ENCODE measurements at regions not wholly inside any gene's neighbourhood (a gene's known extent, or its start where the extent isn't known, plus 50 kb on each side); places are given as distances from the start of the nearest gene placed in this dataset.

DNA sequence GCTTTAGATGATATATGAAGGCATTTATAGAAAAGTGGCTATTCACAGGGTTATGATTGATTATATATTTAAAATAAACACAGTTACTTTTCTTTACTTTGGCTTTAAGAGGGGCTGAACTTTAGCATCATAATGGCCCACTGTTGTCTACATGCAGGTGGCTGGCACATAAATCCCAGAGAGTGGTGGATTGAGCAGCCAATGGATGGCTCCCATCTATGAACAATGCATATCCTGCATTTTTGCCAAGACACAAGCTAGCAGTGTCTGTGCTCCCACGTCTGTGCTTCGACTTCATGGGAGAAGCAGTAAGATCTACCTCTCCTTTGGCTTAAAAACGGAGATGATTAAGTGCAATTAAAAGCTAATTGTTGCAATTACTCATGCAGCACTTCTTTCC lies 373.2 kb upstream of the CDH11 start:
- H3K36me3 ChIP-seq (ENCODE audit: control insufficient read depth, insufficient read depth, low read length): no peaks in the 10 kb centered on the region
- H3K27ac ChIP-seq (ENCODE audit: insufficient read depth, low read length, poor library complexity, severe bottlenecking): no peak overlapping the region
- no peaks in the 10 kb centered on the region for H3K27me3 ChIP-seq (replicated peaks; ENCODE audit: control insufficient read depth, insufficient read depth, low read length, poor library complexity, severe bottlenecking)
- no peaks in the 10 kb centered on the region for H3K9me3 ChIP-seq (ENCODE audit: control insufficient read depth, low read length)
- no peak for DNase-seq
- H3K4me1 ChIP-seq (ENCODE audit: control insufficient read depth, insufficient read depth, low read length, poor library complexity, severe bottlenecking): no peaks in the 10 kb centered on the region
- H3K4me3 ChIP-seq (ENCODE audit: insufficient read depth, low read depth, low read length, poor library complexity, severe bottlenecking): no peak overlapping the region

- Histone ChIP-seq H3K27me3 (replicated peaks; ENCODE audit: control insufficient read depth, insufficient read depth, low read length, poor library complexity, severe bottlenecking) (no peaks in the 10 kb centered on the region), H3K27ac (ENCODE audit: insufficient read depth, low read length, poor library complexity, severe bottlenecking) (no peak overlapping the region), H3K9me3 (ENCODE audit: control insufficient read depth, low read length) (no peaks in the 10 kb centered on the region), H3K4me3 (ENCODE audit: insufficient read depth, low read depth, low read length, poor library complexity, severe bottlenecking) (no peak overlapping the region), H3K36me3 (ENCODE audit: control insufficient read depth, insufficient read depth, low read length) (no peaks in the 10 kb centered on the region), H3K4me1 (ENCODE audit: control insufficient read depth, insufficient read depth, low read length, poor library complexity, severe bottlenecking) (no peaks in the 10 kb centered on the region)
- no peak for DNase-seq
Observed at GRCh38 chr16:65494609-65495008, 372.7 kb upstream of the CDH11 start.

- no peak overlapping the region for H3K27ac ChIP-seq (ENCODE audit: insufficient read depth, low read length, poor library complexity, severe bottlenecking)
- DNase-seq: no peak
- H3K9me3 ChIP-seq (ENCODE audit: control insufficient read depth, low read length): no peaks in the 10 kb centered on the region
- no peaks in the 10 kb centered on the region for H3K4me1 ChIP-seq (ENCODE audit: control insufficient read depth, insufficient read depth, low read length, poor library complexity, severe bottlenecking)
- H3K27me3 ChIP-seq (replicated peaks; ENCODE audit: control insufficient read depth, insufficient read depth, low read length, poor library complexity, severe bottlenecking): no peaks in the 10 kb centered on the region
- no peak overlapping the region for H3K4me3 ChIP-seq (ENCODE audit: insufficient read depth, low read depth, low read length, poor library complexity, severe bottlenecking)
- no peaks in the 10 kb centered on the region for H3K36me3 ChIP-seq (ENCODE audit: control insufficient read depth, insufficient read depth, low read length)
Observed at GRCh38 chr16:65494080-65494479, 372.2 kb upstream of the CDH11 start.

- no peak for DNase-seq
- no peaks in the 10 kb centered on the region for H3K27me3 ChIP-seq (replicated peaks; ENCODE audit: control insufficient read depth, insufficient read depth, low read length, poor library complexity, severe bottlenecking)
- no peaks in the 10 kb centered on the region for H3K4me1 ChIP-seq (ENCODE audit: control insufficient read depth, insufficient read depth, low read length, poor library complexity, severe bottlenecking)
- no peak overlapping the region for H3K27ac ChIP-seq (ENCODE audit: insufficient read depth, low read length, poor library complexity, severe bottlenecking)
- no peak overlapping the region for H3K4me3 ChIP-seq (ENCODE audit: insufficient read depth, low read depth, low read length, poor library complexity, severe bottlenecking)
- no peaks in the 10 kb centered on the region for H3K36me3 ChIP-seq (ENCODE audit: control insufficient read depth, insufficient read depth, low read length)
- H3K9me3 ChIP-seq (ENCODE audit: control insufficient read depth, low read length): no peaks in the 10 kb centered on the region
Observed at GRCh38 chr16:65490286-65490685, 368.4 kb upstream of the CDH11 start.

DNA sequence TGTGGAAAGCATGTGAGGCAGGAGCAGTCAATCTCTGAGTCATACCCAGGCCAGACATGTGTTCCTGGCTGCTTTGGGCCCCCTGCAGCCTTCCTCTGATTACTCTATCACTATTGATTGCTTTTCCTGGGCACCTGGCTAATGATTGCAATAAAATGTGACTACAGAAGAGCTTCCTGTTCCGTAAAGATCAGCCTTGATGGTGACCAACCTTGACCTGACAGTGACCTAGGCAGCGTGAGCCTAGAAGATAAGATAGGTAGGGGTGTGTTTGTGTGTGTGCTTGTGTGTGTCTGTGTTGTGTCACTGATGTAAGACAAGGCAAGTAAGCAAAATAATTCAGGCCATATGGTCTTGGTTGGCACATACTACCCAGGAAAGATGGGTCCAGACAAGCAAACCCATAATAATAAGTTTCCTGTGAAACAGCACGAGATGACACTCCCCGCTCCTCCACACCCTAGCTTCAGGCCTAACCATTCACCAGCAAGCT lies 367.7 kb upstream of the CDH11 start:
- H3K4me1 ChIP-seq (ENCODE audit: control insufficient read depth, insufficient read depth, low read length, poor library complexity, severe bottlenecking): no peaks in the 10 kb centered on the region
- no peak overlapping the region for H3K27ac ChIP-seq (ENCODE audit: insufficient read depth, low read length, poor library complexity, severe bottlenecking)

GRCh38 chr16:65487231-65487630 lies 365.4 kb upstream of the CDH11 start:
- Histone ChIP-seq H3K27me3 (replicated peaks; ENCODE audit: control insufficient read depth, insufficient read depth, low read length, poor library complexity, severe bottlenecking) (no peaks in the 10 kb centered on the region), H3K27ac (ENCODE audit: insufficient read depth, low read length, poor library complexity, severe bottlenecking) (no peak overlapping the region), H3K4me1 (ENCODE audit: control insufficient read depth, insufficient read depth, low read length, poor library complexity, severe bottlenecking) (no peaks in the 10 kb centered on the region), H3K4me3 (ENCODE audit: insufficient read depth, low read depth, low read length, poor library complexity, severe bottlenecking) (no peak overlapping the region), H3K36me3 (ENCODE audit: control insufficient read depth, insufficient read depth, low read length) (no peaks in the 10 kb centered on the region), H3K9me3 (ENCODE audit: control insufficient read depth, low read length) (no peaks in the 10 kb centered on the region)
- DNase-seq: no peak

More for the DNA sequence above, 367.7 kb upstream of the CDH11 start:
- no peaks in the 10 kb centered on the region for H3K36me3 ChIP-seq (ENCODE audit: control insufficient read depth, insufficient read depth, low read length)
- no peaks in the 10 kb centered on the region for H3K9me3 ChIP-seq (ENCODE audit: control insufficient read depth, low read length)
- H3K27me3 ChIP-seq (replicated peaks; ENCODE audit: control insufficient read depth, insufficient read depth, low read length, poor library complexity, severe bottlenecking): no peaks in the 10 kb centered on the region
- no peak overlapping the region for H3K4me3 ChIP-seq (ENCODE audit: insufficient read depth, low read depth, low read length, poor library complexity, severe bottlenecking)
- DNase-seq: no peak

- H3K4me3 ChIP-seq (ENCODE audit: insufficient read depth, low read depth, low read length, poor library complexity, severe bottlenecking): no peak overlapping the region
- H3K27ac ChIP-seq (ENCODE audit: insufficient read depth, low read length, poor library complexity, severe bottlenecking): no peak overlapping the region
- DNase-seq: no peak
- H3K9me3 ChIP-seq (ENCODE audit: control insufficient read depth, low read length): no peaks in the 10 kb centered on the region
- no peaks in the 10 kb centered on the region for H3K36me3 ChIP-seq (ENCODE audit: control insufficient read depth, insufficient read depth, low read length)
- H3K27me3 ChIP-seq (replicated peaks; ENCODE audit: control insufficient read depth, insufficient read depth, low read length, poor library complexity, severe bottlenecking): no peaks in the 10 kb centered on the region
- H3K4me1 ChIP-seq (ENCODE audit: control insufficient read depth, insufficient read depth, low read length, poor library complexity, severe bottlenecking): no peaks in the 10 kb centered on the region
Observed at GRCh38 chr16:65481956-65482355, 360.1 kb upstream of the CDH11 start.

DNA sequence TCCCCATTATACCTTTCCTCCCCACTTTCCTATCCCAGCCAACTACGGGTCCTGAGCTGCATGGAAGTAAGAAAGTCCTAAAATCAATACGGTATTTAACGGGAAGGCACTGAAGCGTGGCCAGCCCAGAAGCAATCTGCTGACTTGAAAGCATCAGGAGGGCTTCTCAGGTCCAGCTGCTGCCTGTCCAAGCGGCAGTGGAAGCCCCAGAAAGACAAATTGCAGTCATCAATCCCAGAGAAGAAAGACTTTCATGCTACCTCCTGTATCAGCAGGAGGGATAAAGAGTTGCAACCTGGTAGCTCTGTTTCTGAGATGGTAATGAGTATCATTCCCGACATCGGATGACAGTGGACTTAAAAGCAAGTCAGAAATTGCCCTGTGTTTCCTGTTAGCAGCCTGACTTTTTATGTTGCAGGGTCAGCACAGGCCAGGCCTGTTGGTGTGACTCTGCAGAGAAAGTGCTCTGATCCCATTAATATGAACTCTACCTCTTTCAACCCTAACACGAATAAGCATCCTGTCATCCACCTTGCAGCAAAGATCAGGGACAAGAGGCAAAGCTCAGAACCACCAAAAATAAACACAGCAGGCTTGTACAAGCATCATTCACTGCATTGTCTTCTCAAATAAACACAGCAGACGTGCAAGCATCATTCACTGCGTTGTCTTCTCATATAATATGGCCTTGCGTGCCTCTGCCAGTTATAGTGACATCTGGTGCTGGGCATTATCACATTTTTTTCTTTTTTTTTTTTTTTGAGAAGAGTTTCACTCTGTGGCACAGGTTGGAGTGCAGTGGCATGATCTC lies 358.6 kb upstream of the CDH11 start:
- H3K4me3 ChIP-seq (ENCODE audit: insufficient read depth, low read depth, low read length, poor library complexity, severe bottlenecking): no peak overlapping the region
- no peaks in the 10 kb centered on the region for H3K36me3 ChIP-seq (ENCODE audit: control insufficient read depth, insufficient read depth, low read length)
- no peak overlapping the region for H3K27ac ChIP-seq (ENCODE audit: insufficient read depth, low read length, poor library complexity, severe bottlenecking)

DNA sequence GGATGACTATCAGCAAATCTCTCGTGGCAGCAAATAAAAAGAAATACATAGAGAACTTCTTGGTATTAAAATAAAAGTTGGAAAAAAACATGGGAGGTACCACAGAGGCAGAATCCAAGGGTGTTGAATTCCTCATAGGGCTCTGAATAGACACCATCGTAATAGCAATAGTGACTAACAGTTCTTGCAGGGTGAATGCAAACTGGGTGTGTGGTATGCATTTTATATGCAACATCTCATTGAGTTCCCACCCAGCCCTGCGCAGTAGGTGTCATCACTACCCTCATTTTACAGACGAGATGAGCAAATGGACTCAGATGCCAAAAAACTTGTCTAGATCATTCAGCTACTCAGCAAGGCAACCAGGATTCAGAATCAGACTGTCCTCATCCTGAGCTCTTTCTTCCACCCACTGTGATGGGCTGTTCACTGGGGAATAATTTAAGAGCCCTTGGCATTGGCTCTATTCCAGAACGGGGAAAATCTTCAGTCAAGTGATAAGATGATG lies 354.6 kb upstream of the CDH11 start:
- H3K36me3 ChIP-seq (ENCODE audit: control insufficient read depth, insufficient read depth, low read length): no peaks in the 10 kb centered on the region
- no peaks in the 10 kb centered on the region for H3K27me3 ChIP-seq (replicated peaks; ENCODE audit: control insufficient read depth, insufficient read depth, low read length, poor library complexity, severe bottlenecking)

More for the DNA sequence above, 358.6 kb upstream of the CDH11 start:
- DNase-seq: no peak
- no peaks in the 10 kb centered on the region for H3K4me1 ChIP-seq (ENCODE audit: control insufficient read depth, insufficient read depth, low read length, poor library complexity, severe bottlenecking)
- H3K9me3 ChIP-seq (ENCODE audit: control insufficient read depth, low read length): no peaks in the 10 kb centered on the region
- no peaks in the 10 kb centered on the region for H3K27me3 ChIP-seq (replicated peaks; ENCODE audit: control insufficient read depth, insufficient read depth, low read length, poor library complexity, severe bottlenecking)

DNA sequence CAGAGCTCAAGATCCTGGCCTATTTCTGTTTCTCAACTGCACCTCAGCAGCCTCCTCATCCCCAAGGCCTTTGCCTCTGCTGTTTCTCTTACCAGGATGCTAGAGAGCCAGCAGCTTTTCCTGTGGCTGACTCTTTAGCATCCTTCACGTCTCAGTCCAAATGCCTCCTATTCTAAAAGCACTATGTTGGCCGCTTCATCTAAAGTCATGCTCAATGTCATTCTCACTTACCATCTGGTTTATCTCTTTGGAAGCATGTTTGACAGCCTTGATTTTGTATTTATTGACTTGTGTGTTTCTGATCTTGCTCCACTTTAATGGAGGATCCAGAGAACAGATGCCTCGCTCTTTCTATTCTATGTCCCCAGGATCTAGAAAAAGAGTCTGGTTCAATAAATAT lies 351.8 kb upstream of the CDH11 start:
- no peaks in the 10 kb centered on the region for H3K36me3 ChIP-seq (ENCODE audit: control insufficient read depth, insufficient read depth, low read length)
- H3K27ac ChIP-seq (ENCODE audit: insufficient read depth, low read length, poor library complexity, severe bottlenecking): no peak overlapping the region
- no peaks in the 10 kb centered on the region for H3K4me1 ChIP-seq (ENCODE audit: control insufficient read depth, insufficient read depth, low read length, poor library complexity, severe bottlenecking)
- H3K4me3 ChIP-seq (ENCODE audit: insufficient read depth, low read depth, low read length, poor library complexity, severe bottlenecking): no peak overlapping the region
- H3K27me3 ChIP-seq (replicated peaks; ENCODE audit: control insufficient read depth, insufficient read depth, low read length, poor library complexity, severe bottlenecking): no peaks in the 10 kb centered on the region
- DNase-seq: no peak
- no peaks in the 10 kb centered on the region for H3K9me3 ChIP-seq (ENCODE audit: control insufficient read depth, low read length)

More for the DNA sequence above, 354.6 kb upstream of the CDH11 start:
- Histone ChIP-seq H3K9me3 (ENCODE audit: control insufficient read depth, low read length) (no peaks in the 10 kb centered on the region), H3K4me3 (ENCODE audit: insufficient read depth, low read depth, low read length, poor library complexity, severe bottlenecking) (no peak overlapping the region), H3K4me1 (ENCODE audit: control insufficient read depth, insufficient read depth, low read length, poor library complexity, severe bottlenecking) (no peaks in the 10 kb centered on the region), H3K27ac (ENCODE audit: insufficient read depth, low read length, poor library complexity, severe bottlenecking) (no peak overlapping the region)
- DNase-seq: no peak
